HG02884 (cell line): ENCODE measurements at regions not wholly inside any gene's neighbourhood (a gene's known extent, or its start where the extent isn't known, plus 50 kb on each side); places are given as distances from the start of the nearest gene placed in this dataset.

Source experiments
- ATAC-seq: cut with Tn5 transposase; IDR thresholded peaks from one replicate; pipeline ENCODE4 v1.9.1; 2021; ENCODE audit warnings: mild to moderate bottlenecking, moderate library complexity; ENCODE audit not compliant: unreplicated experiment

DNA sequence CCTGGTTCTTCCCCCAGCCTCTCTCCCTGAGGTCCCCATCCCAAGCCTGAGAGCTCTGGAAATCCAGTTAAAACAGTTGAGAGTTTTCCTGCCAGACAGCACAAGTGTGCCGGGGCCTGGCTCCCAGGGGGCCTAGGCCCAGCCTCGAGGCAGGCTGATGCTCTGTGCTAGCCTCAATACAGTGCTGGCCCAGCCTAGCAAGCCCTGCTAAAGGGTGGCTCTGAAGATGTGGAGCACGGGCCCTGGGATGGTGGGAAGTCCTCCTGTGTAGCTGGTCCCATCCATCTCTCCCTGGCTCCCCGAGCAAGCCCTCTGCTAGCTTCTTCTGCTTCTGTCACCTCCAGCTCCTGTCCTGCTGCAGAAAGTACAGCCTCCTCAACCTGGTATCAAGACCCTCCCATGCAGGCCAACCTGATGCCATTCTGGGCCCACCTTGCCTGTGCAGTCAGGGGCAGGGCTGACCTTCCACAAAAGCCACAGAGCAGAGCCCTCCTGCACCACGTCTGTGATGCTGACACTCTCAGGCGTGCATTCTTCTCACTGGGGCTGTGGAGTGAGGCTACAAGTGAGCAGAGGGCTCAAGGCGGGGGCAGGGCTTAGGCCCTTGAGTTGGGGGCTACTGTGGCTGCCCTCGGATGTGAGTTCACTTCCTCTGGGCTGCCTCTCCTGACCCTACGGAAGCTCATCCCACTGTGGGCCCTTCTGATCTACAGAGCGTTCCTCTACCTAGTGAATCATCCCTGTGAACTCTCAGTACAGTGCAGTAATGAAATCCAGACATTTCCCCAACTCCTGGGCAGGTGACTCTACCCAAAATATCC lies 60.1 kb upstream of the LAPTM4A start:
- no peak for ATAC-seq

- no peak for ATAC-seq
Measured at GRCh38 chr2:20110876-20111275, 59.4 kb upstream of the LAPTM4A start.

- ATAC-seq: no peak
Measured at GRCh38 chr2:20110383-20110782, 59.0 kb upstream of the LAPTM4A start.

DNA sequence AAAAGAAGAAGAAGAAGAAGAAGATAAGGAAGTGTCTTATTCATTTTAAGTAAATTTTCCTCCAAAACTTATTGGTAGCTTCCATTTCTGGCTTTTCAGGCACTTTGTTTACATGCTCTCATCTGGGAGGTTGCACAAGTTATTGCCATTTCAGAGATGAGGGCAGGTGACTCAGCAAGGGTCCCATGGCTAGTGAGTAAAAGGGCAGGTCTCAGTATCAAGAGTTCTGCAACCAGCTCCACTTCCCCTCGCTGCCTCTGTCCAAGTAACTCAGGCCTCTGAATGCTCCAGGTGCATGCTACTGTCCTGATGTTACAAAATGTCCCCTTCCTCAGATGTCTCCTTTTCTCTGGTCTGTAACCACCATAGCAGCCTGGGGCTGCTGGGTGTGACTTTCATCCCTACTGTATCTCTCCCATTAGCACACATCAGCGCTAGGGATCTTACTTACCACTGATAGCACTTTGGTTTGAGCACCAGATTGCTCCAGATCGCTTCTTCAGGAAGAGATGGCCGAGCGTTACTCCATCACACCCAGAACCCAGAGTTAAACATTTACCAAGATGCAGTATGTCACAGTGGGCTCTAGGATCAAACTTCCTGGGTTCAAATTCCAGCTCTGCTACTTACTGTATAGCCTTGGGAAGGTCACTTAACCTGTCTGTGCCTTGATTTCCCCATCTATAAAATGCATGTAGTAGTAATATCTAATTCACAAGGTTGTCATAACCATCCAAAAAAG lies 57.4 kb upstream of the LAPTM4A start:
- ATAC-seq: no peak

DNA sequence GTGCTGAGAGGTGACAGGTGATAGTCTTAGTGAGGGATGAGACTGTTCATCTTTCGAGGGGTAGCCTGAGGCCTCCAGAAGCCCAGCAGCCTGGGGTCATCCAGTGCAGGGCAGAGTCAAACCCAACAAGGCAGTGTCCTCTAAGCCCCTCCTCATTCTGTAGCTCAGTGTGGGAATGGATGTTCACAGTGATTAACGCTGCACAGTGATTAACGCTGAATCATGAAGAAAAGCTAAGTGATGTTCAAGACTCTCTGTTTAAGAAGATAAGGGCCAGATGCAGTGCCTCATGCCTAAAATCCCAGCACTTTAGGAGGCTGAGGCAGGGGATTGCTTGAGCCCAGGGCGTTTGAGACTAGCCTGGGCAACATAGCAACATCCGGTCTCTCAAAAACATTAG lies 56.3 kb upstream of the LAPTM4A start:
- ATAC-seq: no peak

GRCh38 chr2:20107352-20107751 lies 55.9 kb upstream of the LAPTM4A start:
- no peak for ATAC-seq

DNA sequence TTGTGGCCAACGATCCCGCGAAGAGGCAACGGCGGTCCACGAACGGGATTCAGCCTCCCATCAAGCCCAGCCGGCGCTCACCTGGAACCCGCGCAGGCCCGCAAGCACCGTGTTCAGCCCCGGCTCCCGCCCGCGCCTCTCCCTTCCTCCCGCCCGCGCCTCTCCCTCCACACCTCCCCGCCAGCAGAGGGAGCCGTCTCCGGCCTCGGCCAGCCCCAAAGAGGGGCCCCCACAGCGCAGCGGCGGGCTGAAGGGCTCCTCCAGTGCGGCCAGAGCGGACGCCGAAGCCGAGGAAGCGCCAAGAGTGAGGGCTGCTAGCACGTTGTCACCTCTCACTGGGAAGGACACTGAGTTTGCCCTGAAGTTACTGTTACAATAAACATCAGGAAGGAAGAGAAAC lies 55.3 kb upstream of the LAPTM4A start:
- ATAC-seq: no peak

GRCh38 chr2:20104900-20105545 lies 53.6 kb upstream of the LAPTM4A start:
- no peak for ATAC-seq

DNA sequence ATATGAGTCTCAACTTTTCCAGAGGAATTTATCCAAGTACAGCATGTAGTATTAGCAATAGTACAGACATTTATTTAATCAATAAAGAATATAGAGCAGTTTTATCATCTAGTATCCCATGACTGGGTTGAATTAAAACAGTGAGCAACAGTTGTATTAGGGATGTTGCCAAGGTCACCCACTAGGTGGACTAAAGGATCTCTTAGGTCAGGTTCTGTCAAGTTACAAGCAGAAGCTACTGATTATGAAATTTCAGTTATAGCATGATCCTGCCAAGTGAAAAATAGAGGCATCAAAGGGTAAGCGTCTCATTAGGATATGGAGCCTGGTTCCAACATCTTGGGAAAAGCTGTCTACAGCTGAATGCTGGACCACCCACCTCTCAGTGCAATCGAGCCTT lies 52.1 kb upstream of the LAPTM4A start:
- no peak for ATAC-seq
